Heart right ventricle (tissue), 16 donors: ENCODE measurements at regions not wholly inside any gene's neighbourhood (a gene's known extent, or its start where the extent isn't known, plus 50 kb on each side); places are given as distances from the start of the nearest gene placed in this dataset.
A peak's percentile ranks its signal among the peaks of the same experiment; 100 is the strongest.

ENCODE experiments used
- ATAC-seq, 8 donors: fragments of 200-7000 bp; cut with Tn5 transposase; one replicate each; pipeline ENCODE4 v1.9.1; 2020; ENCODE audit warnings: mild to moderate bottlenecking in 8 of 8, moderate library complexity in 8 of 8, moderate number of reproducible peaks in 1 of 8
- DNase-seq, 2 donors: peaks; one replicate each; pipeline ENCODE4 v3.0.0-alpha.2; 2020
- H3K27ac ChIP-seq, 10 donors: fragments of 200-600 bp; sonication (generic) in 2 of 10; one replicate each; pipeline versions ENCODE4 v1.5.0 to v1.8.0; 2020 to 2022; ENCODE audit warnings: mild to moderate bottlenecking in 3 of 10
- H3K27me3 ChIP-seq, 7 donors: fragments of 200-600 bp; one replicate each; pipeline ENCODE4 v1.8.0; 2021 to 2022; ENCODE audit warnings: mild to moderate bottlenecking in 2 of 7
- H3K36me3 ChIP-seq, 9 donors: fragments of 200-600 bp; sonication (generic) in 1 of 9; one replicate each; pipeline versions ENCODE4 v1.5.0 to v1.8.0; 2020 to 2022; ENCODE audit warnings: mild to moderate bottlenecking in 2 of 9
- H3K4me1 ChIP-seq, 9 donors: fragments of 200-600 bp; sonication (generic) in 1 of 9; one replicate each; pipeline versions ENCODE4 v1.5.0 to v1.8.0; 2020 to 2022; ENCODE audit warnings: mild to moderate bottlenecking in 4 of 9
- H3K4me3 ChIP-seq, 10 donors: fragments of 200-600 bp; sonication (generic) in 2 of 10; one replicate each; pipeline versions ENCODE4 v1.5.0 to v1.8.0; 2020 to 2022; ENCODE audit warnings: mild to moderate bottlenecking in 7 of 10, moderate library complexity in 2 of 10
- H3K9me3 ChIP-seq, 11 donors: fragments of 200-600 bp in 10 of 11; sonication (generic) in 2 of 11; one replicate each; pipeline versions ENCODE4 v1.5.0 to v1.8.0; 2013 to 2022; ENCODE audit warnings: mild to moderate bottlenecking in 2 of 11, control low read depth in 1 of 11, moderate library complexity in 1 of 11
- CTCF ChIP-seq, 9 donors: fragments of 200-600 bp; sonication (generic) in 2 of 9; IDR thresholded peaks; one replicate each; pipeline versions ENCODE4 v1.5.0 to v1.8.0; 2021 to 2022; ENCODE audit warnings: antibody characterized with exemption in 9 of 9, mild to moderate bottlenecking in 5 of 9, moderate library complexity in 1 of 9
- WGBS, 2 donors: extraction: QIAGEN DNeasy Blood & Tissue Kit; methylation state at CpG; one replicate each; pipeline ENCODE4 v1.1.7; 2013; ENCODE audit warnings: inconsistent platforms in 1 of 2; 5-methylcytosine and 5-hydroxymethylcytosine counted together
- intact Hi-C, 10 donors: fragments of 100-400 bp; cut with DNase I; formaldehyde crosslinking; loops; one replicate each; pipeline versions ENCODE4 v1.11.1 to v1.14.2; 2022
- donor health status: Arrhythmogenic right ventricular cardiomyopathy.
- donor health status: ischemic (EF 13 %, LVEDD 7.1; RV severe dilation, severe dysfunction).
- donor health status: healthy with polysubstance abuse.
- donor health status: DM: no; HTN: yes; CAD: no.
- donor health status: DM: no; HTN: no; CAD: no.
- donor health status: ischemic (EF 25% LVEDD 6.9; RV normal size, moderate dysfunction).
- donor health status: ischemic (EF 25% LVEDD 5.7; RV mildly dilated, moderate dysfunction).
- donor health status: healthy.
- donor health status: DM: yes; HTN: yes; CAD: no.
- donor health status: Ischemic cardiomyopathy.
- donor health status: ischemic (EF 35%, LVEDD 5.7; RV mildly dilated, moderate dysfunction).
- donor health status: nonischemic (EF 11% LVEDD 7.7; RV severe dilation, severe dysfunction).
- donor health status: DM: yes; HTN: yes; CAD: no.
- donor health status: PGD.
- donor health status: ischemic (EF 29% LVEDD 5.4; RV normal size, mild dysfunction).
- donor health status: nonischemic (EF 23%, LVEDD 6.1; RV moderate dilation, normal function).

DNA sequence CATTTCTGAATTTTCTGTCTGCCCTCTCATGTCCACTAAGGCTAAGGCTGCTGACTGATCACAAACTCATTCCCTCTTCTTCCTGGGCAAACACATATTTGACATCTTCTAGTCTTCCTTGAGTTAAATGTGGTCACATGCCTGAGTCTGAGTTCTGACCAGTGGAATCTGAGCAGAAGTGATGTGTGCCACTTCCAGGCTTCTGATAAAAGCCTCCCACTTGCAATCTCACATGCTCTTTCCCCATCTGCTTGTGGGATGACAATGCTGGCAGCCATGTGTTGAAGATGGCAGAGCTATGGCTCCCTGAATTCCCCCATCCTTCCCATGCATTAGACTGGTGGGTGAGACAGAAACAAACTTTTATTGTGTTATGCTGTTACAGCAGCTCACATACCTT lies 149.9 kb upstream of the ZNF648 start:
- no peaks in the 10 kb centered on the region for H3K27me3 ChIP-seq
- ATAC-seq (no peak), DNase-seq (no peak)
- H3K4me3 ChIP-seq, result no peak overlapping the region
- H3K4me1 ChIP-seq, result peaks cover 0 to 16% (median 3%) of the 10 kb centered on the region in 9 donors
- no peak for TF ChIP-seq CTCF (IDR thresholded peaks at IDR 0.05)
- H3K27ac ChIP-seq, result no peak overlapping the region
- no peaks in the 10 kb centered on the region for H3K36me3 ChIP-seq
- H3K9me3 ChIP-seq, result no peaks in the 10 kb centered on the region
- intact Hi-C loops, result loop anchor here in 1 of 10 donors (10.0 kb wide), 1 partner anchor 697 kb away; no protein-coding TSS in a partner anchor

DNA sequence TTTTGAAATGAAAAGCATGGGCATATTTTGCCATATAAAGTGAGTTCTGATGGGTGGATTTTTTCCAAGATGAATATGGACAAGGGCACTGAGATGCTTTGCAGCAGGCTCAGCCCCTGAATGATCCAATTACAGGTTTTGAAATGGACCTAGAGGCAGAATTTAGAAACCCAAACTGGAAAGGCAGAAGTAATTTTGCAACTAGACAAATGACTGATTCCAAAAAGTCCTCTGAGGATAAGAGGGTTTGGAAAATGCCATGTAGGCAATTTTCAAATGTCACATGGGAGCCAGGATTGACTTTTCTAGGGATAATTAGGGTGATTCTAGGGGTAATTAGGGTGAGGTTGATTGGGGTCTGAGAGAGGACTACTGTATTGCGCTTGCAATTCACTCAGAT lies 148.9 kb upstream of the ZNF648 start:
- Histone ChIP-seq H3K27ac (no peak overlapping the region), H3K4me1 (peaks cover 0 to 13% (median 5%) of the 10 kb centered on the region in 9 donors), H3K27me3 (no peaks in the 10 kb centered on the region), H3K9me3 (no peaks in the 10 kb centered on the region), H3K36me3 (no peaks in the 10 kb centered on the region), H3K4me3 (no peak overlapping the region)
- 96 to 98% methylated on average over 1 of the region's 1 CpG for WGBS, 2 donors
- TF ChIP-seq CTCF (IDR thresholded peaks at IDR 0.05), result no peak
- intact Hi-C loops, result loop anchor here in 1 of 10 donors (10.0 kb wide), 1 partner anchor 696 kb away; no protein-coding TSS in a partner anchor
- ATAC-seq, result no peak
- DNase-seq, result no peak

DNA sequence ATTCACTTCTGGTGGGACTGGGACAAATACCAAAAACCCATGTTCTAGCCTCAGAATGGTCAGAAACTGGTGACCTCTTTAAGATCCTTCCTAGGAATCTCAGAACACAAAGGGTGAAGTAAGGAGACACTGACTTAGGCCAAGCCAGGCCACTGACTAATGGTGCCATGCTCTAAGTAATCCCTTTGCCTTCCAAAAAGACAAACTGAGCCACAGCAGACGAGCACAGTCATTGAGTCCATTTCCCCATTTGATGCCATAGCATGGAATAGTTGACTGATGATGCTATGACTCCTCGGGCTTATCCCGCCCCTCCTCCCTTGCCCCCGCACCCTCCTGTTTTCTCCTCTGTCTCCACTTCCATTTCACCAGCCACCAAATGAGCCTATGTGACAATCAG lies 145.8 kb upstream of the ZNF648 start:
- DNase-seq (no peak), ATAC-seq (peak in 4 of 8 donors; percentile 8 to 49 (median 21))
- Histone ChIP-seq H3K4me1 (peaks cover 0 to 13% (median 6%) of the 10 kb centered on the region in 9 donors), H3K36me3 (no peaks in the 10 kb centered on the region), H3K9me3 (no peaks in the 10 kb centered on the region), H3K4me3 (no peak overlapping the region), H3K27me3 (no peaks in the 10 kb centered on the region), H3K27ac (peak overlapping the region in 8 of 10 donors; percentile 16 to 72 (median 50))
- TF ChIP-seq CTCF (IDR thresholded peaks at IDR 0.05), result no peak
- WGBS, 2 donors, result 65 to 80% methylated on average over 4 of the region's 4 CpGs
- intact Hi-C loops, result loop anchor here in 1 of 10 donors (10.0 kb wide), 1 partner anchor 188 kb away; the partner anchor contains the start of gene GLUL

GRCh38 chr1:182206626-182207239 lies 145.2 kb upstream of the ZNF648 start:
- ATAC-seq (peak; percentile 77 to 93 (median 86)), DNase-seq (peak; percentile 42 to 66)
- no peaks in the 10 kb centered on the region for H3K27me3 ChIP-seq
- no peak overlapping the region for H3K4me3 ChIP-seq
- peaks cover 0 to 13% (median 6%) of the 10 kb centered on the region in 9 donors for H3K4me1 ChIP-seq
- WGBS, 2 donors, result 64 to 75% methylated on average over 4 of the region's 4 CpGs
- intact Hi-C loops, result loop anchor here in 1 of 10 donors (10.0 kb wide), 1 partner anchor 188 kb away; the partner anchor contains the start of gene GLUL
- peak overlapping the region in 9 of 10 donors; percentile 16 to 73 (median 54) for H3K27ac ChIP-seq
- no peaks in the 10 kb centered on the region for H3K36me3 ChIP-seq
- TF ChIP-seq CTCF (IDR thresholded peaks at IDR 0.05), result no peak
- no peaks in the 10 kb centered on the region for H3K9me3 ChIP-seq
